Skeletal muscle tissue (tissue), 3 donors: ENCODE measurements at regions not wholly inside any gene's neighbourhood (a gene's known extent, or its start where the extent isn't known, plus 50 kb on each side); places are given as distances from the start of the nearest gene placed in this dataset.

Experiments used
- H3K27ac ChIP-seq: one replicate; pipeline ENCODE4 v1.7.0; 2013; ENCODE audit warnings: mild to moderate bottlenecking, low read depth, low read length, inconsistent platforms
- H3K27me3 ChIP-seq, 3 donors: one replicate each; pipeline ENCODE4 v1.7.0; 2013; ENCODE audit warnings: low read length in 3 of 3; ENCODE audit not compliant: control insufficient read depth in 3 of 3, insufficient read depth in 3 of 3
- H3K36me3 ChIP-seq, 3 donors: one replicate each; pipeline ENCODE4 v1.7.0; 2013; ENCODE audit warnings: low read length in 3 of 3; ENCODE audit not compliant: control insufficient read depth in 3 of 3, insufficient read depth in 3 of 3
- H3K4me1 ChIP-seq, 3 donors: one replicate each; pipeline ENCODE4 v1.7.0; 2013; ENCODE audit warnings: low read length in 3 of 3, mild to moderate bottlenecking in 3 of 3; ENCODE audit not compliant: control insufficient read depth in 3 of 3, insufficient read depth in 3 of 3
- H3K4me3 ChIP-seq, 3 donors: one replicate each; pipeline ENCODE4 v1.7.0; 2013; ENCODE audit warnings: low read length in 3 of 3
- H3K9ac ChIP-seq, 3 donors: one replicate each; pipeline ENCODE4 v1.7.0; 2013; ENCODE audit warnings: low read length in 3 of 3, mild to moderate bottlenecking in 3 of 3, moderate library complexity in 2 of 3, low read depth in 1 of 3
- H3K9me3 ChIP-seq, 3 donors: one replicate each; pipeline ENCODE4 v1.7.0; 2013; ENCODE audit warnings: low read length in 3 of 3; ENCODE audit not compliant: control insufficient read depth in 3 of 3
- donor health status: Osteomylitis.

- Histone ChIP-seq H3K36me3 (no peaks in the 10 kb centered on the region), H3K27ac (no peak overlapping the region), H3K9ac (no peak overlapping the region), H3K4me1 (peaks cover 4 to 10% (median 6%) of the 10 kb centered on the region in 3 donors), H3K4me3 (no peak overlapping the region), H3K27me3 (no peaks in the 10 kb centered on the region), H3K9me3 (no peaks in the 10 kb centered on the region)
These were observed 360.8 kb downstream of the CRPPA start for GRCh38 chr7:16060502-16060901.

GRCh38 chr7:16055263-16055976, 365.9 kb downstream of the CRPPA start:
- H3K36me3 ChIP-seq = no peaks in the 10 kb centered on the region
- no peak overlapping the region for H3K9ac ChIP-seq
- no peak overlapping the region for H3K27ac ChIP-seq
- no peak overlapping the region for H3K4me3 ChIP-seq
- no peaks in the 10 kb centered on the region for H3K4me1 ChIP-seq
- H3K27me3 ChIP-seq = no peaks in the 10 kb centered on the region
- H3K9me3 ChIP-seq = no peaks in the 10 kb centered on the region

- no peaks in the 10 kb centered on the region for H3K27me3 ChIP-seq
- no peak overlapping the region for H3K4me3 ChIP-seq
These were observed 365.2 kb upstream of the MEOX2 start for GRCh38 chr7:16051561-16052255.

GRCh38 chr7:16046041-16046440, 359.6 kb upstream of the MEOX2 start:
- Histone ChIP-seq H3K4me1 (no peaks in the 10 kb centered on the region), H3K36me3 (no peaks in the 10 kb centered on the region), H3K27me3 (no peaks in the 10 kb centered on the region), H3K9ac (no peak overlapping the region), H3K4me3 (no peak overlapping the region), H3K9me3 (no peaks in the 10 kb centered on the region), H3K27ac (no peak overlapping the region)

More at GRCh38 chr7:16051561-16052255, 365.2 kb upstream of the MEOX2 start:
- Histone ChIP-seq H3K9me3 (no peaks in the 10 kb centered on the region), H3K4me1 (no peaks in the 10 kb centered on the region), H3K9ac (no peak overlapping the region), H3K36me3 (no peaks in the 10 kb centered on the region), H3K27ac (no peak overlapping the region)

- Histone ChIP-seq H3K4me1 (no peaks in the 10 kb centered on the region), H3K9ac (no peak overlapping the region), H3K9me3 (no peaks in the 10 kb centered on the region), H3K36me3 (no peaks in the 10 kb centered on the region), H3K27ac (no peak overlapping the region), H3K4me3 (no peak overlapping the region), H3K27me3 (no peaks in the 10 kb centered on the region)
These were observed 358.8 kb upstream of the MEOX2 start for GRCh38 chr7:16045296-16045695.

GRCh38 chr7:16044645-16045044, 358.2 kb upstream of the MEOX2 start:
- Histone ChIP-seq H3K27ac (no peak overlapping the region), H3K27me3 (no peaks in the 10 kb centered on the region), H3K36me3 (no peaks in the 10 kb centered on the region)

GRCh38 chr7:16040346-16040745, 353.9 kb upstream of the MEOX2 start:
- H3K4me3 ChIP-seq = no peak overlapping the region

More at GRCh38 chr7:16044645-16045044, 358.2 kb upstream of the MEOX2 start:
- H3K4me1 ChIP-seq = no peaks in the 10 kb centered on the region
- no peaks in the 10 kb centered on the region for H3K9me3 ChIP-seq
- H3K4me3 ChIP-seq = no peak overlapping the region
- H3K9ac ChIP-seq = no peak overlapping the region

GRCh38 chr7:16038906-16039305, 352.4 kb upstream of the MEOX2 start:
- Histone ChIP-seq H3K9me3 (no peaks in the 10 kb centered on the region), H3K27me3 (no peaks in the 10 kb centered on the region), H3K9ac (no peak overlapping the region), H3K4me1 (no peaks in the 10 kb centered on the region), H3K4me3 (no peak overlapping the region), H3K27ac (no peak overlapping the region), H3K36me3 (no peaks in the 10 kb centered on the region)

More at GRCh38 chr7:16040346-16040745, 353.9 kb upstream of the MEOX2 start:
- H3K4me1 ChIP-seq = no peaks in the 10 kb centered on the region
- no peaks in the 10 kb centered on the region for H3K9me3 ChIP-seq
- H3K27me3 ChIP-seq = no peaks in the 10 kb centered on the region
- H3K27ac ChIP-seq = no peak overlapping the region
- no peaks in the 10 kb centered on the region for H3K36me3 ChIP-seq
- no peak overlapping the region for H3K9ac ChIP-seq

GRCh38 chr7:16035392-16035791, 348.9 kb upstream of the MEOX2 start:
- Histone ChIP-seq H3K36me3 (no peaks in the 10 kb centered on the region), H3K27me3 (no peaks in the 10 kb centered on the region), H3K9me3 (no peaks in the 10 kb centered on the region), H3K4me1 (peaks cover 0 to 6% (median 5%) of the 10 kb centered on the region in 3 donors), H3K9ac (no peak overlapping the region), H3K27ac (no peak overlapping the region), H3K4me3 (no peak overlapping the region)

GRCh38 chr7:16034866-16035265, 348.4 kb upstream of the MEOX2 start:
- no peak overlapping the region for H3K27ac ChIP-seq
- H3K27me3 ChIP-seq = no peaks in the 10 kb centered on the region
- H3K36me3 ChIP-seq = no peaks in the 10 kb centered on the region
- H3K4me3 ChIP-seq = no peak overlapping the region
- H3K9ac ChIP-seq = no peak overlapping the region
- H3K4me1 ChIP-seq = peaks cover 0 to 6% (median 5%) of the 10 kb centered on the region in 3 donors
- H3K9me3 ChIP-seq = no peaks in the 10 kb centered on the region
